SK-N-DZ (cell line): ENCODE measurements at regions not wholly inside any gene's neighbourhood (a gene's known extent, or its start where the extent isn't known, plus 50 kb on each side); places are given as distances from the start of the nearest gene placed in this dataset.
A peak's percentile ranks its signal among the peaks of the same experiment; 100 is the strongest.

Experiments used
- DNase-seq: peaks from one replicate; pipeline ENCODE4 v3.0.0-alpha.2; 2015; ENCODE audit warnings: low spot score

DNA sequence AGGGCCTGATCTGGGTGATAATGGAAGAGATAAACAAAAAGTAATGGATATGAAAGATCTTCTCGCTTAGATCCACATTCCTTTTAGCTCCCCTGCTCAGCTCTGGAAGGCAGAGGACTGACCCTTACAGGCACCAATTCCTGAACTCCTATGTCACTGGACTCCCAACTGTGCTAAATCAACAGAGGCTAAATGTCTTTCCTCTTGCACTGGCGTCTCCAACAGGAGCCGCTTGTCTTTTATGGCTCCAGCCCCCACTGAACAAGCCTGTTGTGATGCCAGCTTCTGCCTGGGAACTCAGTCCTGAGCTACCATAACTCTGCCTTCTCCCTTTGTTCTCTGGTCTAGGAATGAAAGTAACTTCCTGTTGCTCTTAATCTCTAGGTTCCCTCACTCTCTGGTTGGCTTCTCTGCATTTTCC lies 142.1 kb upstream of the COL11A1 start:
- no peak for DNase-seq

DNA sequence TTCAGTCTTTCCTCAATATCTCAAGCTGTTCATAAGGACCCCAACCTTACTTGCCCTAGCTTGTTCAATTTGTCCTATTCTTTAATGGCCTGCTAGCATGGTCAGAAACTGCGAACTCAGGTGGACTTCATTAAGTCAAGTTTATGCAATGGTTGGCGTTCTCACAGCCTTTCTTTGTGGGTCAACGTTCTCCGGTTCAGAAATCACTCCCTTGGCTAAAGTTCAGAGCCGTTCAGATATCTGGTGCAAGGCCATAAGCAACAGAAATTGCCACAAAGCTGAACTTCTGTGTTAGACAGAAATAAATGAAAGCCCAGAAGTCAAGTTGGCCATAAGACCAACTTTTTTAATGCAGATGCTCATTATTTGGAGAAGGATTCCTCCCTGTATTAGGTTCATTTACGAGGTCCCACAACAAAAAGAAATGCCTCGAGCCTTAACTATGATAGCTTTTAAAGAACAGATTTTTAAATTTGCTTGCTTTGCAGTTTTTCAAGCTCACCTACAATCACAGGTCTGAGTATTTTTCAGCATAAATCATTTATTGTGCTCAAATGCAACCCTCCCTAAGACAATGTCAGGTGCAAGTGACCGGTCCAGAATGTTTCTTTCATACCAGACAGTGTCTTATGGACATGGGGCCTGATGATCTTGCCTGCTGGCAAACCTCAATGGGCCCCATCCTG lies 140.2 kb upstream of the COL11A1 start:
- no peak for DNase-seq

DNA sequence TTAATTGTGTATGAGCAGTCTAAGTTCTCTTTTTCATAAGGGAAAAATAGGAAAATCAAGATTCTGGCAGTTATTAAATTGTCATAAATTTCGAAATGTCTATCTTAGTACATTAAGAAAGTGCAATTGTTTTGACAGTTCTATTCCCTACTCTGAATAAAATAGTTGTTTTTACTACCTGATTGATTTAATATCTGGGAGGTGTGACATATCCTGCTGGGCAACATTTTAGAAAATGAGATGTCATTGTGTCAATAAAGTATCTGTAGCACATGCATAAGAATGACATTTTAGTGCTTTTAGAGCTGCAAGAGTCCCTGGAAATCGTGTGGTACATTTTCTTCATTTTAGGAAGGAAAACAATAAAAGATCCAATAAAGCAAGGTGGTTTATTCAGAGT lies 139.2 kb upstream of the COL11A1 start:
- no peak for DNase-seq

DNA sequence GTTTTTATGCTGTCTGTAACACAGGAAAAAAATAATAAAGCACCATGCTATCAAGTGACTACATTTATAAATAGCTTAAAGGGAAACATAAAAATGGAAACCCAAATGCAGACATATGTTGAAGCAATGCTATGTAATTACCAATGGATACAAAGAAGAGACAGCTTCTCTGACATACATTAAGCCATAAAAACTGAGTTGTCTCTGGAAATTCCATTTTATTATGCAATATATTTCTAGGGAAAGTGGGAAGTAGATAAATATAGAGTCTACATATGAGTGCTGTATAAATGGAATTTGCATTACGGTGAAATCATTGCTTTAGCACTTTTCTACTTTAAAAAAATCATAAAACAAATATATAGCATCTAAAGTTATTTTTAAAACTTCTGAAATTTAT lies 135.2 kb upstream of the COL11A1 start:
- DNase-seq, result no peak

DNA sequence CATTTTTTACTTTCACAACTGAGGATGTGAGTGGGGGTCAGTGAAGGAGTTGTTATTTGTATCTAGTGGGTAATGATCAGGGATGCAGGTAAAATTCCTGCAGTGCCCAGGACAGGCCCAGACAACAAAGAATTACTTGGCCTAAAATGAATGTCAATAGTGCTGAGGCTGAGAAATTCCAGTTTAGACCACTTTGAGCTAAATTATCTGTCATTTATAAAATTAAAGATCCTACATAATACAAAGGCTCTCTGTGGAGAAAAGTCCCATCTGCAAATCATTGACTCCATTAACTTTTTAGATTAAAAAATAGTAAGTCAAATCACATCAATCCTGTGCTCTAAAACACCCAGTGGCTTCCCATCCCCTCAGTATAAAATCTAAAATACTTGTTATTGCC lies 130.7 kb upstream of the COL11A1 start:
- DNase-seq, result no peak

DNA sequence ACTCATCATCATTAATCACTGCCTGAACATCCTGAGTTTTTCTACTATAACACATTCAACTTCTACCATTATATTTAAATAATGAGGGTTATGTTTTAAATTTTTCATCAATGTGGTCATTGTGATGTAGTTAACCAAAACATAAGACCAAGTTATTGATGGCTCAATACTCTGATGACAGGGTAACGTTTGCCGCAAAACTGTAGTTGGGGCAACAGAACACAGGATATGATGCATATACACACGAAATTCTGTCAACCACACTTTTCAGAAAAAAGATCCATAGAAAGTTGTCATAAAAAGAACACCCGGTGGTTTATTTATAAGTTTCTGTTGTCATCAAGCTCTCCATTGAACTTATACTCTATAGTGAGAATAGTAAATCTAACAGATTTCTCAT lies 121.7 kb upstream of the COL11A1 start:
- no peak for DNase-seq

DNA sequence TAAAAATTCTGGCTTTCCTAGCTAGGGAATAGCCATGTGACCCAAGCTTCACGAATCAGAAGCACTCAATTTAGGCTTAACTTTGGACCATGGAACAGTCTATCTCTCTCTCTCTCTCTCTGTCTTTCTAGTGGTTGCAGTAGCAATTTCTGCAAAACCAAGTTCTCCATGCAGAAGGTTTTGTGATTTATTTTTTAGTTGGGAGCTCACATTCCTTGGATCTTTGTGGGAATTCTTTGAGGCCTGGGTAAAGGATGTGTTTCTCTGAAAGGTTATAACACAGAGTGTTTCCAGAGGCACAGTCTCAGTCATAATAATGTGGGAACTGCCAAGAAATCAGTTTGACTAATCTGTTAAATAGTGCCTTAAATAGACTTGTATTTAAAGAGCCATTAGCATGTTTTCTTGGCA lies 112.3 kb upstream of the COL11A1 start:
- no peak for DNase-seq

DNA sequence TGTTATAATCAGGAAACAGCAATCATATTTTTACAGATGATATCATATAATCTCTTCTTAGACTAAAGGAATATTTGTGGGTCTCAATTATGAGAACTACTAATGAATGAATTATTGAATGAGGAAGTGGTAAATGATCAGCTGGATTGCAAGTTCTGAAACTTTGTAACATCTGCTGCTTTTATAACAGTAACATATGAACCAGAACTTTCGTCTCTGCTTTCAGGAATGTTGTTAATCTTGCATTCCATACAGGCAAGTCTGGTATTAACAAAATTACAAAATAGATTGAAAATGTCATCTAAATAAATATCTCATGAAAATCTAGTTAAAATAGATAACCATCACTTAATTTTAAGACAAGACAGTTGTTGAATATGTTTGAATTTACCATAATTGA lies 110.5 kb upstream of the COL11A1 start:
- DNase-seq, result no peak

DNA sequence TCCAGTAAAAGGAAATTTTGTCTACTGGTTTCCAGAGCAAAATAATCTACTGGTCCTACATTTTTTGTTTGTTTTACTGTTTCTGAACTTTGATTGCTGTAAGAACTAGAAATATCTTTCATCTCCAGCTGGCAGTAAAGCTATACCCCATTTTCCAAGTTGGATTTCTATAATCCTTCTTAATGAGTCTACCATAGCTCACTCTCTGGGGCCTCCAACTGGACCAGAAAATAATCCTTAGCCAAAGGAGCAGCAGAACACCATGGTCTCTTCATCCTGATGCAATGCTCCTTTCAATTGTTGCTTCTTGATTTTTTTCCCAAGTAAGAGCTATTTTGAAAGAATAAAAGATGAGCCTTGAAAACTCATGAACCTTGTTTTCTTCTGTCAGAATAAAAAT lies 110.0 kb upstream of the COL11A1 start:
- no peak for DNase-seq

DNA sequence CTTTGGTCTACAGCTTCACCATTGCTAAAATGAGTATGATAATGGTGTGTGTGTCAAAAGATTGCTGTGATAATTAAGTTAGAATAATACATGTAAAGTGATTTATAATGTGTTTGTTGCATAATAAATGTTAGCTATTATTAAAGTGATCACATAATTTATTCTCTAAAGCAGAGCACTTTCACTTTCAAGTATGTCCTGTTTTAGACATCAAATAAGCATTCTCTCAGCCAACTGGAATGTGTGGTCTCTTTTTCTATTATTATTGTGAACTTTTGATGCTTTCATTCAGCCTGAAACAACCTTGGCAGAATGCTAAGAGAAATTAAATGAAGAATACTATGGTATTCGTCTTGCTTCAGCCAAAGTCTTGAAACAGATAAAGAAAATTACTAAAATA lies 102.8 kb upstream of the COL11A1 start:
- DNase-seq, result no peak

DNA sequence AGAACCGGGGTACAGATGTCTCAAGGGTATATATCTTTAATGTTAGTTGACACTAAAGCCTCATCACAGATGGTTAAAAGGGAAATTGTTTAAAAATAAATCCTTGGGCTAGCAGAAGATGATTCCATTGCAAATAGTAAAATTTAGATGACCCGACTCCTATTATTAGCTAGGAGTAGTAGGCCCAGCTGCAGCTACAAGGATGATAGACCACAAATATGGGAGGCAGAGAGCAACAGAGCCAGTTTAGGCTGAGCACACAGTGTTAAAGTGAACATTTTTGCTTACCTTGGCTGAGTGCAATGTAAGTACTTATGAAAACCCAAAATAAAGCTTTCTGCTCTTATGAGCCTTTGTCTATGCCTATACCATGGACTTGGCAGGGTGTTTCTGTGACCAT lies 100.5 kb upstream of the COL11A1 start:
- DNase-seq, result no peak

DNA sequence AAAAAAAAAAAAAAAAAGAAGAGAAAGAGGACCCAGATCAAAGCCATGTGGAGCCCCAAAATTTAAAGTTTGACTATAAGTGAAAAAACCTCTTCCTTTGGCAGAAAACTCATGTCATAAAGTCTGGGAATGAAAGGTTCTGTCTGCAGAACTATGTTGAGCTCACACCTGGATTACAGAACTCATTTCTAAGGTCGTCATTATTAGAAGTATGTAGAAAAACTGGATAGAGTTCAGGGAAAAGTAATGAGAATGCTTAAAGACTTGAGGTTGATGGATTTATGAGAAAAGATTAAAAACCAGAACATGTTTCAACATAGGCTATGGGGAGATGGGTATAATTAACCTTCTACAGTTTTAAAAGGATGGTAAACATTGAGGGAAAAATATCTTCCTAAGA lies 90.7 kb upstream of the COL11A1 start:
- DNase-seq, result no peak

DNA sequence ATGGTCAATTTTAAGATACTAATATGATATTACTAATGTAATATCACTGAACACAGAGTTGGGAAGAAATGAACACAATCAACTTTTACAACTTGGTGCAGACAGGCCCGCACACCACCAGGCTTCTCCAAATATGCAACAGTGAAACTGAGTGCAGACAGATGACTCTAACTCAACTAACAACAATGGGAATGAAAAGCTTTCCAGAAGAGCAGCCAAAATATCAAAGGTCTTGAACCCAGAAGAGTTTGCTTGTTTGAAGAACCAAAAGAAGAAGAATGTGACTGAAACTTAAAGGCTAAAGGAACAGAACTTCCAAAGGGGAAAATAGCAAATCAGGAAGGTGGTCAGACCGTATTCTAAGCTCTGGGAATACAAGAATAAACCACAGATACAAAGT lies 89.8 kb upstream of the COL11A1 start:
- no peak for DNase-seq

DNA sequence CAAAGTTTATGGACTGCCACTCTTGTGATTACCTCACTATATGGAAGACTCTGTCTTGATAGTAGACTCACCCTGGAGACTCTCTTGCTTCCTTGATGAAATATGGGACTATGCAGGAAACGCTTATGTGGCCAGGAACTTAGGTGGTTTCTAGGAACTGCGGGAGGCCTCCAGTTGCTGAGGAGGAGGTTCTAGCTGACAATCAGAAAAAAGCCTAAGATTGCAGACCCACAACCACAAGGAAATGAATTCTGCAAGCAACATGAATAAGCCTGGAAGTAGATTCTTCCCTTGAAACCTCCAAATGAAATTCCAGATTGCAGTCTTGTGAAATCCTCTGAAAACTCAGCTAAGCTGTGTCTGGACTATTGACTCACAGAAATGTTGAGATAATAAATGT lies 88.9 kb upstream of the COL11A1 start:
- no peak for DNase-seq

DNA sequence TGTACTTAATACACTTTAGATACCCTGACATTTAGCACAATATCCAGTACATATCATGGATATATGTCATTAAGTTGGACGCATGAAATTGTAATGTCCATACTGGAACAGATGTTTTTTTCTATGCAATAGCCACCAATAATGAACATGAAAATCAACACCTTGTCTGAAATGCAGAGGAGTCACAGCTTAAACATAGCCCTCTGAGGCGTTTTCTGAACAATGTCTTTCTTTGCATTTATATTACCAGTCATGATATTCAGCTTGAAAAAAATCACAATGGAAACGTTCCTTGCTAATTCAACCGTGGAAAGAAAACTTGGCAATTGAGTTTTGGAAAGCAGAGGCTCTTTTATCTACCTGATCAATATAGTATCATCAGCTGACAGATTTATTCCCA lies 86.7 kb upstream of the COL11A1 start:
- no peak for DNase-seq

DNA sequence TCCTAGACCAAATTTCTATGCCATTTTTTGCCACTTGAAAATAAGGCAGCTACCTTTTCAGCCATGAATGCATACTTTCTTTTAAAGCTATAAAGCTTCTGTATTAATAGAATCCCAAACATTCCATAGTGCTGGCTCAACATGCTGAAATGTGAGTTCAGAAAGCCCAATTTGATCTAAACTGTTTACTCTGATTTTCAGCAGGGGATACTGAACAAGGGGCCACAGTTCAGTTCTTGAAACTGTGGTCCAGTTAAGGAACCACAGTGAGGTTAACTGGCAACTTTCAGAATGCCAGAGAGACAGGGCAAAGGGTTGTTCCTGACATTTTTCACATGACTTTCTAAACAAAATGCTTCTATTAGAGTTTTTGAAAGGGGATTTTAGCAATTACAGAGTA lies 85.7 kb upstream of the COL11A1 start:
- DNase-seq, result no peak

DNA sequence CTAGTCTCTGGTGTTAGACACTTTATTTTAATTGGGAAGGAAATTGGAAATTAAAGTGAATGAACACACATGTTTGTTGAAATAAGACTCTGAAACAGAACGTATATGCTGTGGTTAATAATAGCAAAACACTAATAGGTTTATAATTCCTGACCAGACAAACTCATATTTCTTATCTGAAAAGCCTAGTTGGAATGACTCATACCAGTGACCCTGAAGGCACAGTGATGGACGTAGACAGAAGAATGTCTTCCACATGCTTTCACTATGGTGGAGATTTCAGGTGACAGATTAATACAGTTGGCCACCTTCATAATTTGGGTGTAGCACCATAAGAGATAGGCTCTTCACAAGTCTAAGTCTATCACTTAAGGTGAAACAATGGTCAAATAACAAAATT lies 83.0 kb upstream of the COL11A1 start:
- DNase-seq, result no peak

DNA sequence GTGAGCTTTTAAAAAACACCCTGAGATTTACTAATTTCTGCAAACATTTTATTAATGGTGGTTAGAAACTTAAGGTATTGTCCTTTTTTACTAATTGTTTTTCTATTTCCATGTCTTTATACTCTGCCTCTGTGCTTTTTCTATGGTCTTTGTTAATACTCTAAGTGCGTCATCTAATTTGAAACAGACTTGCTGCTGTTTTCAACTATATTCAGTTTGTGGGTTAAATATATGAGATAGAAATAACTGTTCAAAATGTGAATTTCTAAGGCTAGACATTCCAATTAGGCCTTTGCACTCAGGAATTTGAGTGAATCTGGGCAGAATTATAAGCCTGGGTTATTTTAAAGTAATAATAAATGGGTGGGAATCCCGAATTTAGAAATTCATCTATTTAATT lies 82.4 kb upstream of the COL11A1 start:
- DNase-seq, result no peak

DNA sequence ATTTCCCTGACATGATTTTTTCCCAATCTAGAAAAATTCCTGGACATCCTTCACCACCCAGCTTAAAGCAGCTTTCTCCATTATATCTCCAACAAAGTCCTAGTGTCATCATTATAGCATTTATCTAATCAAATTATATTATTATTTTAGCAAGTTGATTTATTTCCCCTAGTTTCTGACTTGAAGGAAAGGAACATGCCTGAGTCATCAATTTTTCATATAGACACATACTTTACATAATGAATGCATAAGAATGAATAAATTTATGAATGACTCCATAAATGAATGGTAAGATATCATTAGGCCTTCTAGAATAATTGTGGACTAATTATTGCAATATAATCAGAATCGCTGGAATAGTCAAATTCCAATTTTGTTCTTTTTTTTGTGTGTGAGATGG lies 79.4 kb upstream of the COL11A1 start:
- no peak for DNase-seq

DNA sequence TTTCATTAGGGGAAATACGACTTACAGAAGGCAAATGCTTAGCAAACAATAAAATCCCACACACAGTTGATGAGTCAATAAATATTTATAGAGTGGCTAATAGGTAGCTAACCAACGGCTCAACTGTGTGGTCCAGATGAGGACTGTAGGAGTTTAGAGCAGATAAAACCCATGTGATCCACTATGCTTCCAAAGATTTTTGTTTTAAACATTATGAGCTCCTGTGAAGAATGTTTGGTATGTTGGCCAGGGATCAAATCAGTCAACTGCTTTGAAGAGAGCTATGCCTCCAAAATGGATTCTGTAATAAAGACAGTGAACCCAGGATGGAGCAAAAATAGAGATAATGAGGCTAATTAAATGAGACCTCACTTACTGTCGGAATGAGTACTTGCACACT lies 72.3 kb upstream of the COL11A1 start:
- DNase-seq, result no peak

DNA sequence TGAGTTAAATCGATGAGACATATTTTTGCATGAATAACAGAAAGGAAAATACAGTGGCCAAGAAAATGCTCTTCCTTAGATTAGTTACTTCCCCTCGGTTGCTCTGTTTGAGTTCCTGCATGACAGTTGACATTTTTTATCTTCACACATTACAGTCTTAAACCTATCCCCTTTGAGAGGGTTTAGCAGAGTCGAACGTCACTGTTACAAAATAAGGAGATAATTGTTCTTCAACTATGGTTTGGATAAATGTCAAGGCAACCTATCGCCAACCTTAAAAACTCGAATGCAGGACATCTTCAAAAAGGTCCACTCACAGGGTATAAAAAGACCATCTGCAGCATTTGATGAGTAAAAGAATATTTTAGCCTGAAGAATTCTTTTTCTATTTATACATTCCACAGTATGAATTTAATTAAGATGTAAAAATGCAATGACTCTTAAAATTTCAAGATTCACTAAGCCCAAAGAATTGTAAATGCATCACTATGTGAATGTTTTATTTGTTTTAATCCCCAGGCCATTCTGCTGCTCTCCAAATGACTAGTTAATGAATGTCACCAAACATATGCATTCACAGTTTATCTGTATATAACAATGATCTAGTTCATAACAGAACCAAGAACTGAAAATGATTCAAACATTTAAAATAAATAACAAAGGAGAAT lies 68.9 kb upstream of the COL11A1 start:
- DNase-seq, result no peak

DNA sequence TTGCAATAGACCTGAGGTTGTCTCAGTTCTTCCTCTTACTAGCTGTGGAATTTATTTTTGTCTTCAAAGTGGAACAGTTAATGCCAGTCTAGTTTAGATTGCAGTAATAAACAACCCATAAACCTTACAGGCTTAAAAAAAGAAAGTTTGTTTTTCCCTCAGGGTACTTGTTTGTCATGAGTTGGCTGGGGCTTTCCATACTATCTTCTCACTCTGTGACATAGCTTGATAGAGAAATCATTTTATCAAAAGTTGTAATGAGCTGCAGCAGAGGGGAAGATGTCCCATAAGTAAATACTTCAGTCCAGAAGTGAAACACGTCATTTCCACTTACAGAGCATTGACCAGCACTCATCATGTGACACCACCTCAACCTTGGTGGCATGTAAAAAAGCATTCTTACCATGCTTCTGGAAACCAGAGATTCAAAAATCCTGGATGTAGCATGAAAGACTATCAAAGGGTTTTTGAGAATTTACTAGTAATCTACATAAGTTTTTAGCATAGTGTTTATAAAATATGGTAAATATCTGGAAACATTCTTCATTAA lies 62.8 kb upstream of the COL11A1 start:
- no peak for DNase-seq

DNA sequence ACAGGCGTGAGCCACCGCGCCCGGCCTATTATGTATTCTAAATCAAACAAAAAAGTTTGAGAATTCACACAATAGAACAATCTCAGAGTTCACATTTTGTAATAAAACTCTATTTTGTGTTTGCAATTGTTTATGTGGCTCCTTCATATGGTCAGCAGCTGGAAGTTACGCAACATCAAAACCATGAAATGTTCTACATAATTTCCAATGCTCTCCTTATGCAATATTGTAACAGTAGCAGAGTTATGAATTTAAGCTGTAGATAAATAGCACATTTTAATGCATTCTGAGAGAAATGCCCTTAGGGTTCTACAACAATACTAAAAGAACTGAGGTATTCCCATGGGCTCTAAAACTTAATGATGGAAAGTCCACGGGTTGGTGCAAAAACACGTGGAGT lies 62.3 kb upstream of the COL11A1 start:
- DNase-seq, result no peak

DNA sequence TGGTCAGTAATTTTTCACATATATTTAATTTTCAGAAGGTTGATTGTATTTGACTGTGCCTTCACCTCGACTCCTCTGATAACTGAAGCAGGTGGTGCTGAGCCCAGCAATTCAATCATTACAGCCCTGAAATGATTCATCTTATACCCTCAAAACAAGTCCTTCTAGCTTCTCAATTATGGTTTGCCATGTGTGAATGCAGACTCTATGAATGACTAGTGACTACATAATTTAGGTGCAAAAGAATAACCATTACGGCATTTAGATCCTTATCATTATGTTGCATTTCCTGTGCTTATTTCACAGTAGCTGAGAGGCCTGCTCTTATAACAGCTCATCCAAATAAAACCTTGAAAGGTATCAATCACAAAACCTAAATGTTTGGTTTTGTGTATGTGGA lies 54.0 kb upstream of the COL11A1 start:
- peak; percentile 3 for DNase-seq
